Fibroblast of pulmonary artery (primary cell): ENCODE measurements at regions not wholly inside any gene's neighbourhood (a gene's known extent, or its start where the extent isn't known, plus 50 kb on each side); places are given as distances from the start of the nearest gene placed in this dataset.

ENCODE experiments used
- DNase-seq: peaks from one replicate; pipeline ENCODE4 v3.0.0-alpha.2; 2010; ENCODE audit warnings: low read depth
- H3K4me3 ChIP-seq: replicated peaks from 2 replicates; pipeline ENCODE4 v1.5.1; 2011; ENCODE audit warnings: low read depth, mild to moderate bottlenecking, control low read depth, low read length, moderate library complexity
- TF ChIP-seq, protein P1 (sequence below): IDR thresholded peaks from 2 replicates; pipeline ENCODE4 v1.5.1; 2011; ENCODE audit warnings: mild to moderate bottlenecking, control low read depth, low read length, inconsistent platforms; ENCODE audit errors: missing control alignments

DNA sequence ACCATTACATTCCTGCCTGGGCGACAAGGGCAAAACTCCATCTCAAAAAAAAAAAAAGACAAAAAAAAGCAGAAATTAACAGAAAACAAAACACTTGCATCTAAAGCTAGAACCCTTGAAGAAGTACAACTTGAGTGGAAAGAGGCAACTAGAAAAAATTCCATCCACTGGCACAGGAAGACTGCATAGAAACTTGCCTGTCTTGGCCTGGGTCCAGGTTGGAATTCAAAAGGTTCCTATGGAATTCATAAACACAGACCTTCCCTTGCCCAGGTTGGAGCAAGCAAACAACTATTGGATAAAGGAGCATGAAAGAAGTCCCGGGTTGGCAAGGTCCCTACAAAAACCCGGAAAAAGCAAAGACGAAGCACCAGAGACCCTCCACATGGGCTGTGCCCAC is 69.8 kb downstream of the CCDC71L start:
- DNase-seq, result no peak
- TF ChIP-seq, protein P1, sequence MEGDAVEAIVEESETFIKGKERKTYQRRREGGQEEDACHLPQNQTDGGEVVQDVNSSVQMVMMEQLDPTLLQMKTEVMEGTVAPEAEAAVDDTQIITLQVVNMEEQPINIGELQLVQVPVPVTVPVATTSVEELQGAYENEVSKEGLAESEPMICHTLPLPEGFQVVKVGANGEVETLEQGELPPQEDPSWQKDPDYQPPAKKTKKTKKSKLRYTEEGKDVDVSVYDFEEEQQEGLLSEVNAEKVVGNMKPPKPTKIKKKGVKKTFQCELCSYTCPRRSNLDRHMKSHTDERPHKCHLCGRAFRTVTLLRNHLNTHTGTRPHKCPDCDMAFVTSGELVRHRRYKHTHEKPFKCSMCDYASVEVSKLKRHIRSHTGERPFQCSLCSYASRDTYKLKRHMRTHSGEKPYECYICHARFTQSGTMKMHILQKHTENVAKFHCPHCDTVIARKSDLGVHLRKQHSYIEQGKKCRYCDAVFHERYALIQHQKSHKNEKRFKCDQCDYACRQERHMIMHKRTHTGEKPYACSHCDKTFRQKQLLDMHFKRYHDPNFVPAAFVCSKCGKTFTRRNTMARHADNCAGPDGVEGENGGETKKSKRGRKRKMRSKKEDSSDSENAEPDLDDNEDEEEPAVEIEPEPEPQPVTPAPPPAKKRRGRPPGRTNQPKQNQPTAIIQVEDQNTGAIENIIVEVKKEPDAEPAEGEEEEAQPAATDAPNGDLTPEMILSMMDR, result no peak
- no peak overlapping the region for H3K4me3 ChIP-seq

- TF ChIP-seq, protein P1, result no peak
- H3K4me3 ChIP-seq, result no peak overlapping the region
- DNase-seq, result peak; percentile 81
These were observed 70.6 kb downstream of the CCDC71L start for GRCh38 chr7:106590209-106590816.

GRCh38 chr7:106589198-106589879 is 71.6 kb downstream of the CCDC71L start:
- DNase-seq, result no peak
- no peak overlapping the region for H3K4me3 ChIP-seq
- TF ChIP-seq, protein P1, result no peak

GRCh38 chr7:106588422-106589197 is 72.3 kb downstream of the CCDC71L start:
- no peak overlapping the region for H3K4me3 ChIP-seq
- TF ChIP-seq, protein P1, result no peak

DNA sequence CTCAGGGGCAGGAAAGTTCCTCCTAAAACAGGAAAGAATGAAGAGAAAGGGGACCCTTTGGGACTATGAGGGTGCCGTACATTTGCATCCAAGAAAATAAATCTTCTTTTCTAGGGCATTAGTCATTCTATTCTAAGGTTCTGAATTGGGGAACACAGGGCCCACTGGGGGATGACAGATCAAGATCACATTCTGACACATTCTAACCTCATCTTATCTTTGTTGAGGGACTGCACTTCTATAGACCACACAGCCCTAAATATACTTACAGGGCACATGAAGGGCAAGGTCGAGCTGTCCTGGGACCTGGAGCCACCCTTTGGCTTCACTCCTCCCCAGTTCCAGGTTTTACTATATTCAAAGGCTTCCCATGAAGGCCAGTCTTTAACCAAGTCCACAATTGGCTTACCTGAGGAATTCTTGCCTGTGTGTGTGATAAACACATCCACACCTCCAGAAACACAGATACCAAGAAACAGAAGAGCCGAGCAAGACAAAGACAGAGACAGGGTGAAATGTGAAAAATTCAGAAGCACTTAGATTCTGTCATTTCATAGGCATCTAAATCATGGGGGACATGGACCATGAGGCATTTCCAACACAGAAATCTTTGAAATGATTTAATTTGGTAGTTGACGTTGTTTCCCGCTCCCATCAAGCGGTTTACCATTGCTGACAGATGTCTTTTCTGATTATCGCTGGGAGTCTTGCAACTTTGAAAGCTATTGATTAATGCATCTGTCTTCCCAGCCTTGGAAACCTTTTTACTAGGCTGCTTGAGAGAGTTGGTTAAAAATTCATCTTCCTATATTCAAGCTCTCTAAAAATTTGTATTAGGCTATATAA is 75.8 kb downstream of the CCDC71L start:
- no peak for DNase-seq
- TF ChIP-seq, protein P1, result no peak
- no peak overlapping the region for H3K4me3 ChIP-seq

More at GRCh38 chr7:106588422-106589197, 72.3 kb downstream of the CCDC71L start:
- no peak for DNase-seq
